Middle frontal gyrus (tissue), 1 donor: ENCODE measurements at regions not wholly inside any gene's neighbourhood (a gene's known extent, or its start where the extent isn't known, plus 50 kb on each side); places are given as distances from the start of the nearest gene placed in this dataset.

Experiments used
- DNase-seq: peaks from one replicate; pipeline ENCODE4 v3.0.0-alpha.2; 2015; ENCODE audit warnings: low spot score; ENCODE audit errors: extremely low spot score

DNA sequence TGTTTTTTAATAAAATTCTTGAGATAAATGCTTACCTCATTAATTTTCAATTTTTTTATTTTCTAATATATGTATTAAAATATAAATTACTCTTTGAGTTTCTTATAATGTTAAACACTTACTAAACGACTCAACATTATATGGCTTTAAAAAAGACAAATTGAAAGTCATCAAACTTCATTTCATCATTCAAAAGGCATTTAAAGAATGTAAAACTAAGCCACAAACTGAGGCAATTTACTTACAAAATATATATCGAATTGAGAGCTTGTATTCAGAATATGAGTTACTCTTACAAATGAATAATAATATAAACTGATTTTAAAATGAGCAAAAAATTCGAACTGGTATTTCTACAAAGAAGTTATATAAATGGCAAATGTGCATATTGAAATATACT is 1262.2 kb upstream of the PIK3C3 start:
- DNase-seq, result no peak

DNA sequence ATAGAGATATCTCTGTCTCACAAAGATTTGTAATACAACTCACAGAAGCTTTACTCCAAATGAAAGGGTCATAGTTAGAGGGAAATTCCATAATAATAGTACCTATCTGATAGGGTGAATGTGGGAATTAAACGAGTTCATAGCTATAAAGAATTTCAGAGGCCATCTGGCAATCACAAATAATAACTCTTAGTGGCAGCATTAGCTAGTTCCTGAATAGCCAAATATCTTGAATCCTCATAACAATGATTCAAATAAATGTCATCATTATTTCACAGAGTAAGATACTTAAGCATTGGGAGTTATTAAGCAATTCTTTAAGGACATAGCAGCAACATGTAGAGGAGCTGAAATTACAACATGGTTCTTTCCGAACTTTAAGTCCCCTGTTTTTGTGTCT is 1265.0 kb upstream of the PIK3C3 start:
- DNase-seq, result no peak

DNA sequence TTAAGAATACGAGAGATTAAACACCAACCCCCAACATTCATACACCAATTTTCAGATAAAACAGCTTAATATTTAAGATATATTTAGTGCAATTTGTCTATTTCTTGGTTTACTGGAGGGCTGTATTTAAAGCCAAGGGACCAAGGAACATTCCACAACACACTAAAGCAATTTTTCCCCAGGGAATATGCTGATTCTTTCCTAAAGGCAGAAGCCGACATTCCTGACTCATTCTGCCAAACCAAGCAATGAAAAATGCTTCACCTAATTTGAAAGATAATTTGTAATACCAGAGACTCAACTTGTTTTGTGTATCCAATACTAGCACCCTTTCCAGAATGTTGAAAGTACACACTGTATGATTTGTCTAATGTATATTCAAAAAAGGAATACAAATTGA is 1267.6 kb upstream of the PIK3C3 start:
- DNase-seq, result no peak

DNA sequence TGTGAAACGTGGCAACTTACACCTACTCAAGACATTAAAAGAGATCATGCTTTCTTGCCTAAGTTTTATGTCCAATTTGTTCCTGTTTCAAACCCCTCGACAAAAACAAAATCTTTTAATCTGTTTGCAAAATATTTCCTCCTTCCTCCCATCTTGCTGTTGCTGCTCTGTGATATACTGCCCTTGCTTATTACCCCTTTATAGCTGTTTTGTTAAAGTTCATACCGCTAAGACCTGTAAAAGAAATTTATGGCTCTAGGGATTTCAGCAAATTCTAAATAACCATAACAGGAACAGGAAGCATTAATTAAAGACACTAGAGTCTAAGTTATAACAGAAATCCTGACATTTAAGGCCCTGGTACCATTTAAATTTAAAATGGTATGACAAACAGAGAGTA is 1268.2 kb upstream of the PIK3C3 start:
- no peak for DNase-seq

DNA sequence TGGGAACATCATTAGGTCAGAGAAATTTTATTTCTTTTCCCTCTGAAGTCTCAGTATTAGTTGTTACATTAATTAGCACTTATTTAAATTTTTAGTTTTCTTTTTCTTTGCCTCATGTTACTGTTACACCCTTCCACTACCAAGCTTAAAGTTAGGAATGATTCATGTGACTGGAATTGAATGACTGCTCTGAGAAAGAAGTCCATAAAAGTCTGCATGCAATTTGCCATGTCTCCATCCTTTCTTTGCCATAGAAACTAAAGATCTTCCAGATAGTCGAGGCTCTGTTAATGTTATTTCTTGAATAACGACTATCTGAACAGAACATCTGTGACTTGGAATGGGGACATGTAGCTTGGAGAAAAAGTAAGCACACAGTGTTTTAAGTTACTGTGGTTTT is 1269.8 kb upstream of the PIK3C3 start:
- no peak for DNase-seq

GRCh38 chr18:40678318-40678717 is 1276.7 kb upstream of the PIK3C3 start:
- DNase-seq, result no peak

GRCh38 chr18:40676668-40677067 is 1278.4 kb upstream of the PIK3C3 start:
- no peak for DNase-seq

DNA sequence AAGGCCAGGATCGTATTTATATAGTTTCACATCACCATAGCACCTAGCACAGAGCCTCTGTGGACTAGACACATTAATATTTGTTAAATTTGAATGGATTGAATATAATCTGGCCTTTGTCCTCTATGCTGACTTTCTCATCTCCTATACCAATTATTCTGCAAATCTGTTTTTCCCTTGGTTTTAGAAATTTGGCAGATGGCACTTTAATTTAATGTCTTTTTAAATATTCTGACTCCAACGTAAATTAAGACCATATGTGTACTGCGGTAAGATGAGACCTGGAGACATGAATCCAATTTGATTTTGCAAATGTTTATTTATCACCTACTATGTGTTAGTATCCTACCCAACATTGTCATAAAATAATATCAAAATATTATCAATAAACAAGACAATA is 1281.9 kb upstream of the PIK3C3 start:
- no peak for DNase-seq

DNA sequence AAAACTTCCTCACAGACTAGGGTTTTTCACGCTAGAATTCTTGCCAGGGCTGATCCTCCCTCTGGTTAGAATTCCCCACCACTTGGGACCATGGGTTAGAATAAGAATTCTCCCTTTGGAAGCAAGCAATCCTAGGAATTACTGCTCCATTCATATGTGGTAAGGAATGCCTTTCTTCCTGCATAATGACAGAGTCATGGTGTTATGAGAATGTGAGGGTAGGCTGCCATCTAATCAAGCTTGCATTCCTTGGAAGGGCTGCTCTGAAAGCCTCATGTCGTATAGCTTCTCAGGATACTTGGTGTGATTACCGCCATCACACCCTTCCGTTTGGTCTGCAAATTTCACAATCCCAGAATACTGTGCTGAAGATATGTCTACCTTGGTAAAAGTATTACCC is 1282.4 kb upstream of the PIK3C3 start:
- no peak for DNase-seq

- DNase-seq, result no peak
These were observed 1284.2 kb upstream of the PIK3C3 start for GRCh38 chr18:40670668-40671375.

GRCh38 chr18:40662898-40663437 is 1292.1 kb upstream of the PIK3C3 start:
- no peak for DNase-seq

- DNase-seq, result no peak
These were observed 1301.4 kb upstream of the PIK3C3 start for GRCh38 chr18:40653682-40654081.

GRCh38 chr18:40652321-40652720 is 1302.7 kb upstream of the PIK3C3 start:
- no peak for DNase-seq

GRCh38 chr18:40651163-40651562 is 1303.9 kb upstream of the PIK3C3 start:
- no peak for DNase-seq

GRCh38 chr18:40642692-40643229 is 1312.3 kb upstream of the PIK3C3 start:
- no peak for DNase-seq

- DNase-seq, result no peak
These were observed 1323.7 kb upstream of the PIK3C3 start for GRCh38 chr18:40631319-40631718.

GRCh38 chr18:40630496-40630895 is 1324.5 kb upstream of the PIK3C3 start:
- DNase-seq, result no peak

DNA sequence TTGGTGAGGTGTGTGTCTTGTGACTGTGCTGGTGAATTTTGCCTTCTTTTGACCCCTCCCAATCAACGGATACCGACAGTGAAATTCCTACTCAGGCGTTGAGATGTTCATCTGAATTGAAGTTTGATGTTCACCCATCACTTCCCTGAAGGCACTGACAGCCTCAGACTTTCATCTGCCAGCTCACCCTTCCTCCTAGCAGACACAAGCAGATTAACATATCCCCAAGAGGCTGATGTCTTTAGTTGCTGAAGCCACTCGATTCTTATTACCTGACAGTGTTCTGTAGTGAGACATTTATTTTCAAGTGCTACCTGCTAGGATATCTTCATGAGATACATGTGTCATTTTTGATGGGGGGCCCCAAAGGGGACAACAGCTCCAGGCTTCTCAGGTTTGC is 1330.1 kb upstream of the PIK3C3 start:
- no peak for DNase-seq

- DNase-seq, result no peak
These were observed 1341.3 kb upstream of the PIK3C3 start for GRCh38 chr18:40613721-40614120.

- DNase-seq, result no peak
These were observed 1342.7 kb upstream of the PIK3C3 start for GRCh38 chr18:40612356-40612755.

DNA sequence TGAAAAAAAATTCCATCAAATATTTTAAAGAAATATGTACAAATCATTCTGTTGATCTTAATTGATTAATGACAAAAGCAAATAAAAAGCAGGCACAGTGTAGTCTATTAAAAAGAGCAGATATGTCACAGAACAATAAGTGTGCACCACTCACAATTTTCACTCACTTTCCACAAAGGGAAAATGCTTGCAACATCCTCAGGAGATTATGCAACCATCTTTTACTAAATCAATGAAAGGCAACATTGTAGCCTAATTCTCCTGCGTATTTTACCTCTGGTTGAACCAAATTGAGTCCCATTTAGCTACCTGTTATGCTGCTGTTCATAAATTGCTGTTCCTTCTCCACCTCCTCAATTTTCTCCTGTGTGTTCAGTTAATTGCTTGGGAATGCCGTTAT is 1346.8 kb upstream of the PIK3C3 start:
- DNase-seq, result no peak

DNA sequence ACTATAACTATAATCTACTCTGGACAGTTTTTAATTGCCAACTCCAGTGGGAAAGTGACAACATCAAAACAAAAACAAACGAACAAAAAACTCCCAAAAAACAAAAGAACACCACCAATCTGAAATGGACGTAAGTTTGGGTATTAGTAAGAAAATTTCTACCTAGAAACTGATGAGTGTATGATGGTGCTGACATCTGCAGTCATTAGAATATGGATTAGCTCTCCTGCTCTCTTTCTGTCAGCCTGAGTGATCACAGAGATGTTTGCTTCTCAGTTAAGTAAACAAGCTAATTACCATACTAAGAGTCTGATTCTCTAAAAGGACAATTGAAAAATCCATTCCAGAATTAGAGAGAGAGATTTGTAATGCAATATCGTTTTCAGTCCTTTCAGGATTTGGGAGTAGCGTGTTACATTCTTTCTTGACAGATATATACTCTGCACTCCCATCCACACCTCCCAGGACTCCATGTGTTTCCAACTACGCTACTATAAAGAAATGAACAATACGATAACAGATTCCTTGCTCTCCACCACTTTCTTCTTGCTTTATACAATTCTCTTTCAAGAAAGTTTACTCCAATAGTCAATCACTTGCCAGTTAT is 1347.4 kb upstream of the PIK3C3 start:
- no peak for DNase-seq

DNA sequence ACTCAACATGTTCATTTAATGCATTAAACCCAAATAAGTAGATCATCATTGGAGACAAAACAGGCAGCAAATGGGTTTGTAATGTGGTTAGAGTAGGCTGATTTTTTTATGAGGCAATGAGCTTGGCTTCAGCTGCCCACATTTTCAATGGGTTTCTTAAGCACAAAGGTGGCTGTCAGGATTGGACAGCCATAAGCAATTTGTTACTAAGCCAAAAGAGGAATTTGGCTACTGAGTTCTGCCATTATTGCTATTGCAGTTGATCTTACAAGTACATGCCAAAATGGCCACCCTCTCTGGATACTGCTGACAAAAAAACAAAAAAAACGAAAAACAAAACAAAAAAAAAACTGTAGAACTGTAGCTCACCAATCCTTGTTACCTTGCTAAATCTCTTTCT is 1348.0 kb upstream of the PIK3C3 start:
- no peak for DNase-seq
